B cell (primary cell): ENCODE measurements at regions not wholly inside any gene's neighbourhood (a gene's known extent, or its start where the extent isn't known, plus 50 kb on each side); places are given as distances from the start of the nearest gene placed in this dataset.

Source experiments
- ATAC-seq: fragments of 200-7000 bp; cut with Tn5 transposase; one replicate; pipeline ENCODE4 v1.10.0; 2021; ENCODE audit warnings: low read depth, mild to moderate bottlenecking, moderate number of reproducible peaks, moderate library complexity
- CTCF ChIA-PET: fragments of 350-600 bp; sonication (Branson Sonifier 250); formaldehyde crosslinking; loops from one replicate; lab custom pipeline; 2021; ENCODE audit warnings: antibody characterized with exemption, inconsistent platforms; lab: Charles Lee
- POLR2A ChIA-PET: fragments of 350-600 bp; sonication (Branson Sonifier 250); formaldehyde crosslinking; loops from one replicate; lab custom pipeline; 2021; ENCODE audit warnings: antibody characterized with exemption; lab: Charles Lee
- DNase-seq: peaks from one replicate; pipeline ENCODE4 v3.0.0; 2013
- H2AFZ ChIP-seq: 2 replicates; pipeline ENCODE4 v1.6.1; 2012; ENCODE audit warnings: mild to moderate bottlenecking, low read depth, low read length; ENCODE audit not compliant: insufficient read depth, poor library complexity, severe bottlenecking
- H3K27ac ChIP-seq, 2 donors: 1 replicate in 1 of 2; 2 replicates in 1 of 2; pipeline ENCODE4 v1.5.1; 2012 to 2013; ENCODE audit warnings: low read length in 2 of 2, mild to moderate bottlenecking in 2 of 2, moderate library complexity in 1 of 2
- H3K27me3 ChIP-seq, 4 experiments: fragments of 200-600 bp in 1 of 4; sonication (generic) in 1 of 4; replicated peaks in 1 of 4; 1 replicate in 2 of 4; 2 replicates in 2 of 4; pipeline versions ENCODE4 v1.6.1 to v1.7.0; 2013 to 2016; ENCODE audit warnings: low read length in 3 of 4, mild to moderate bottlenecking in 2 of 4, mixed read lengths in 1 of 4, moderate library complexity in 1 of 4; ENCODE audit not compliant: insufficient read depth in 4 of 4, control insufficient read depth in 3 of 4; ENCODE audit errors: control extremely low read depth in 1 of 4
- H3K36me3 ChIP-seq, 2 experiments: replicated peaks in 1 of 2; 1 replicate in 1 of 2; 2 replicates in 1 of 2; pipeline versions ENCODE4 v1.6.1 to v1.7.1; 2013; ENCODE audit warnings: low read length in 1 of 2; ENCODE audit not compliant: insufficient read depth in 2 of 2, control insufficient read depth in 1 of 2; ENCODE audit errors: control extremely low read depth in 1 of 2, extremely low read depth in 1 of 2
- H3K4me1 ChIP-seq, 2 donors: fragments of 200-600 bp in 1 of 2; sonication (generic) in 1 of 2; 1 replicate in 1 of 2; 2 replicates in 1 of 2; pipeline versions ENCODE4 v1.5.1 to v1.6.1; 2013 to 2017; ENCODE audit warnings: low read length in 2 of 2; ENCODE audit not compliant: control insufficient read depth in 2 of 2, insufficient read depth in 2 of 2
- H3K4me2 ChIP-seq: replicated peaks from 2 replicates; pipeline ENCODE3; 2012; ENCODE audit warnings: mild to moderate bottlenecking, low read depth, low read length; ENCODE audit not compliant: poor library complexity, severe bottlenecking
- H3K4me3 ChIP-seq, 5 experiments: fragments of 200-600 bp in 1 of 5; sonication (generic) in 1 of 5; 1 replicate in 3 of 5; 2 replicates in 2 of 5; pipeline versions ENCODE4 v1.5.1 to v1.7.0; 2011 to 2016; ENCODE audit warnings: low read length in 4 of 5, mild to moderate bottlenecking in 4 of 5, low read depth in 2 of 5, control low read depth in 1 of 5, moderate library complexity in 1 of 5; ENCODE audit not compliant: insufficient read depth in 1 of 5; ENCODE audit errors: control extremely low read depth in 1 of 5, extremely low read depth in 1 of 5
- H3K79me2 ChIP-seq: fragments of 200-600 bp; sonication (generic); one replicate; pipeline ENCODE4 v1.6.0; 2016; ENCODE audit warnings: low read length; ENCODE audit not compliant: control insufficient read depth, insufficient read depth
- H3K9ac ChIP-seq: fragments of 200-600 bp; sonication (generic); 2 replicates; pipeline ENCODE4 v1.6.1; 2017; ENCODE audit warnings: mild to moderate bottlenecking, low read length, moderate library complexity
- H3K9me3 ChIP-seq, 3 donors: one replicate each; pipeline versions ENCODE4 v1.6.1 to v1.7.1; 2013; ENCODE audit warnings: low read length in 2 of 3; ENCODE audit not compliant: control insufficient read depth in 2 of 3, insufficient read depth in 1 of 3; ENCODE audit errors: control extremely low read depth in 1 of 3
- H4K20me1 ChIP-seq: 2 replicates; pipeline ENCODE4 v1.6.0; 2012; ENCODE audit warnings: mild to moderate bottlenecking, low read length; ENCODE audit not compliant: insufficient read depth, control insufficient read depth, poor library complexity, severe bottlenecking
- H3K27ac Mint-ChIP-seq: one replicate; pipeline ENCODE4 v1.8.0; 2021; ENCODE audit warnings: mixed read lengths
- H3K27me3 Mint-ChIP-seq: one replicate; pipeline ENCODE4 v1.8.0; 2021; ENCODE audit warnings: mixed read lengths
- H3K4me1 Mint-ChIP-seq: one replicate; pipeline ENCODE4 v1.8.0; 2021; ENCODE audit warnings: mixed read lengths
- H3K4me3 Mint-ChIP-seq: one replicate; pipeline ENCODE4 v1.8.0; 2021; ENCODE audit warnings: mixed read lengths
- H3K9me3 Mint-ChIP-seq: one replicate; pipeline ENCODE4 v1.8.0; 2022; ENCODE audit warnings: mixed read lengths; ENCODE audit not compliant: insufficient read depth
- EZH2 ChIP-seq: IDR thresholded peaks from 2 replicates; pipeline ENCODE4 v1.6.1; 2012; ENCODE audit warnings: borderline replicate concordance, low read depth, mild to moderate bottlenecking, moderate library complexity, low read length; ENCODE audit not compliant: insufficient read depth, poor library complexity, severe bottlenecking
- WGBS: methylation state at CpG from one replicate; pipeline ENCODE4 v1.1.5; 2013; ENCODE audit warnings: missing lambda C conversion rate; ENCODE audit not compliant: insufficient coverage; 5-methylcytosine and 5-hydroxymethylcytosine counted together
- intact Hi-C: fragments of 100-400 bp; cut with micrococcal nuclease; formaldehyde crosslinking; loops from one replicate; pipeline ENCODE4 v1.10.0; 2022
- TF ChIP-seq, protein P1 (sequence below): fragments of 200-600 bp; IDR thresholded peaks from one replicate; pipeline ENCODE4 v1.8.0; 2022; ENCODE audit warnings: antibody characterized with exemption, mild to moderate bottlenecking

GRCh38 chr2:163800951-163801381 is 65.2 kb upstream of the FIGN start:
- Histone ChIP-seq H3K9ac (no peak overlapping the region), H3K27ac (no peak overlapping the region), H3K27me3 (no peaks in the 10 kb centered on the region), H3K4me2 (no peak overlapping the region), H3K79me2 (no peaks in the 10 kb centered on the region), H3K9me3 (no peaks in the 10 kb centered on the region), H4K20me1 (no peaks in the 10 kb centered on the region), H3K4me3 (no peak overlapping the region), H3K4me1 (no peaks in the 10 kb centered on the region), H2AFZ (no peak overlapping the region), H3K36me3 (no peaks in the 10 kb centered on the region)
- H3K4me3 Mint-ChIP-seq = no peak overlapping the region
- no peak for ATAC-seq
- ChIA-PET POLR2A (no interaction called here), CTCF (no interaction called here)
- intact Hi-C loops = no loop called here
- H3K27ac Mint-ChIP-seq = no peak overlapping the region
- DNase-seq = no peak
- TF ChIP-seq EZH2 = no peak
- TF ChIP-seq, protein P1, sequence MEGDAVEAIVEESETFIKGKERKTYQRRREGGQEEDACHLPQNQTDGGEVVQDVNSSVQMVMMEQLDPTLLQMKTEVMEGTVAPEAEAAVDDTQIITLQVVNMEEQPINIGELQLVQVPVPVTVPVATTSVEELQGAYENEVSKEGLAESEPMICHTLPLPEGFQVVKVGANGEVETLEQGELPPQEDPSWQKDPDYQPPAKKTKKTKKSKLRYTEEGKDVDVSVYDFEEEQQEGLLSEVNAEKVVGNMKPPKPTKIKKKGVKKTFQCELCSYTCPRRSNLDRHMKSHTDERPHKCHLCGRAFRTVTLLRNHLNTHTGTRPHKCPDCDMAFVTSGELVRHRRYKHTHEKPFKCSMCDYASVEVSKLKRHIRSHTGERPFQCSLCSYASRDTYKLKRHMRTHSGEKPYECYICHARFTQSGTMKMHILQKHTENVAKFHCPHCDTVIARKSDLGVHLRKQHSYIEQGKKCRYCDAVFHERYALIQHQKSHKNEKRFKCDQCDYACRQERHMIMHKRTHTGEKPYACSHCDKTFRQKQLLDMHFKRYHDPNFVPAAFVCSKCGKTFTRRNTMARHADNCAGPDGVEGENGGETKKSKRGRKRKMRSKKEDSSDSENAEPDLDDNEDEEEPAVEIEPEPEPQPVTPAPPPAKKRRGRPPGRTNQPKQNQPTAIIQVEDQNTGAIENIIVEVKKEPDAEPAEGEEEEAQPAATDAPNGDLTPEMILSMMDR = no peak
- H3K9me3 Mint-ChIP-seq = no peaks in the 10 kb centered on the region
- 11% methylated on average over 2 of the region's 3 CpGs for WGBS
- H3K4me1 Mint-ChIP-seq = no peaks in the 10 kb centered on the region
- no peaks in the 10 kb centered on the region for H3K27me3 Mint-ChIP-seq

DNA sequence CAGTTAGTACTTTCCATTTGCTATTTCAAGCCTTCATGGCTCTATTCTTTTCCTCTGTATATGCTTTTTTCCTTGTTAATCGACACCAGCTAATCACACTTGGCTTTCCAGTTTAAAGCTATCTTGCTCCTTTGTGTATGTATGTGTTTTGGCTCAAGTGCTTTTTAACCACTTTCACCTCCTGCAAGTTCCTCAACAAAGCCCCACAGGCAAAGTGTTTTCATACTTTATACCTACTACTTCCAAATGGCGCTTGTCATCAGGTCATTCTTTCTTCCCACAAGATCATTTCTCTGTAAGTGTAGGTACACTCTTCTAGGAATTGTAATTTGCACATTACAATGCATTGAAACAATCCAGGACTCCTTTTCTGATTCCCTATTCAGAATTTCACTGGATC is 64.0 kb upstream of the FIGN start:
- DNase-seq = no peak
- Mint-ChIP-seq H3K9me3 (no peaks in the 10 kb centered on the region), H3K27me3 (no peaks in the 10 kb centered on the region), H3K4me3 (no peak overlapping the region), H3K4me1 (no peaks in the 10 kb centered on the region), H3K27ac (no peak overlapping the region)
- H3K27me3 ChIP-seq = no peaks in the 10 kb centered on the region
- CTCF ChIA-PET = no interaction called here
- no peaks in the 10 kb centered on the region for H3K4me1 ChIP-seq
- no peak overlapping the region for H3K27ac ChIP-seq
- no CpG with 5 or more reads among the region's 2 CpGs for WGBS
- no peak overlapping the region for H3K4me2 ChIP-seq
- no peaks in the 10 kb centered on the region for H3K9me3 ChIP-seq
- no peak overlapping the region for H2AFZ ChIP-seq
- no peak for ATAC-seq
- H3K4me3 ChIP-seq = no peak overlapping the region
- intact Hi-C loops = no loop called here
- POLR2A ChIA-PET = no interaction called here
- H3K9ac ChIP-seq = no peak overlapping the region
- no peak for TF ChIP-seq EZH2
- TF ChIP-seq, protein P1 = no peak
- H3K79me2 ChIP-seq = no peaks in the 10 kb centered on the region
- H4K20me1 ChIP-seq = no peaks in the 10 kb centered on the region
- no peaks in the 10 kb centered on the region for H3K36me3 ChIP-seq
